NCI-H345 (cell line): ENCODE measurements at regions not wholly inside any gene's neighbourhood (a gene's known extent, or its start where the extent isn't known, plus 50 kb on each side); places are given as distances from the start of the nearest gene placed in this dataset.

ENCODE experiments used
- DNase-seq: peaks from one replicate; lab custom pipeline; 2025; lab: John Stamatoyannopoulos, UW

GRCh38 chr3:193754719-193755118, 161.7 kb downstream of the OPA1 start:
- no peak for DNase-seq

DNA sequence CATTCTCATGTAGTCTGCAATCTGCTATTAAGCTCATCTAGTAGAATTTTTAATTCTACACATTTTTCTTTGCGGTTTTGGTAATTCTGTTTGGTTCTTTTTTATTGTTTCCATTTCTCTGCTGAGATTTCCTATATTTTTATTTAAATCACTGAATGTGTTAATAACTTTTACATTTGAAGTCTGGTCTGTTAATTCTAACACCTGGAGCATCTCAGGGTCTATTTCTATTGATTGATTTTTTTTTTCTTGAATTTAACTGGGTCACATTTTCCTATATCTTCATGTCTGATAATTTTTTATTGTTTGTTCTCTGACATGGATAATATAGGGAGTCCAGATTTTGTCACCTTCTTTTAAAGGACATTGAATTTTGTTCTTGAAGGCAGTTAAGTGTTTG, 163.5 kb downstream of the OPA1 start:
- no peak for DNase-seq

GRCh38 chr3:193757457-193757856, 164.4 kb downstream of the OPA1 start:
- DNase-seq = no peak

- DNase-seq = no peak
Observed at GRCh38 chr3:193761969-193762368, 169.0 kb downstream of the OPA1 start.

- no peak for DNase-seq
Observed at GRCh38 chr3:193762657-193763056, 169.6 kb downstream of the OPA1 start.

DNA sequence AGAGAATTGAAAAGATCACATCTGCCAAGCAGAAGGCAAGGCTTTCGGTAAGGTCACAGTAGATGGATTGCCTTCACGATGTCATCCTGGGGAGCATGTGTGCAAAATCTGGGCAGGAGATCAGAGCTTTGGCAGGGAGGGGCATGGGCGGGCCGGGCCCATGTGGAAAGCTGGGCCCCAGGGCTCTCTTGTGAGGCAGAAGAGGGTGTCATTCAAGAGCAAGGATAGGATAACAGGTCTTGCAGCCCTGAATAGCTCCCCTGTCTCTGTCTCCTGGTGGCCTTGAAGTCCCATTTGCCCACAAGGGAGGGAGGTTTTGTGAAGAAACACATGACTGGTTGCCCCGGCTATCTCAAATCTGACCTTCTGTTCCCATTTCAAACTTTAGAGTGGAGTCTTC, 172.0 kb downstream of the OPA1 start:
- no peak for DNase-seq

DNA sequence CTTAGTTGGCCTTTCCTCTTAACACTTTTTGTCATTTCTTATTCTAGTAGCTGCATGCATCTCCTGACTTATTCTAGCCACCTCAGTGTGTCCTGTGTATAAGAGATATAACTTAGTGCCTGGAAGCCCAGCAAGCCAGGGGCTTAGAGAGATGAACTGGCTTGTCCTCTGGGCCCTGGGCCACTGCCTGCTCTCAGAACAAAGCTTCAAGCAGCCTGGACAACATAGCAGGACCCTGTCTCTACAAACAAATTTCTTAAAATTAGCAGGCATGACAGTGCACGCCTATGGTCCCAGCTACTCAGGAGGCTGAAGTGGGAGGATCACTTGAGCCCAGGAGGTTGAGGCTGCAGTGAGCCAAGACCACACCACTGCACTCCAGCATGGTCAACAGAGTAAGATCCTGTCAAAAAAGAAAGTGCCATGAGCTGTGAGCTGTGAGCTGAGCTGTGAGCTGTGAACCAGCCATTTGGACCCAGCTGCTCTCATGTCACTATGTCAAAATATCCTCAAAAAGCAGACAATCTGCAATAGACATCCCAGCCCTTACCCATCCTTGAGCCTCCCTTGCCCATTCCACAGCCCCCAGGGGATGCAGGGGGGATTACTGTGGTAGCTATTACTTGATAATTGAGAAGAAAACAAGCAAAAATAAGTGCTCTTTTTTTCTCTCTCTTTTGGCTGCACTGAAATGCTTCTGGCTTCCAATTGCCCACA, 174.5 kb downstream of the OPA1 start:
- no peak for DNase-seq

DNA sequence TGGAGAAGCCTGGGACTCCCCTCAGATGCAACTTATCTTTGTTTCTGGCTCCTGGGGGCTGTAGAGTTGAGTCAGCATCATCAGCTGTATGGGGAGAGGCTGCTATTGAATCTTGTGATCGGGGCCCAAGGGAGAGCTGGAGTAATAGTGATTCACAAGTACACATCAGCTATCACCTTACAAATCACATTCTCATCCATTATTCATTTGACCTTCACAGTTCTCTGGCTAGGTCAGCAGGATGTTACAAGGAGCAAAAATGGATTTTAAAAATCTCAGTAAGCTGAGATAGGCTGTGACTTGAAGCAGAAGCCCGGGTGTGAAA, 175.0 kb downstream of the OPA1 start:
- DNase-seq = peak; percentile 17

- DNase-seq = no peak
Observed at GRCh38 chr3:193769437-193769836, 176.4 kb downstream of the OPA1 start.

DNA sequence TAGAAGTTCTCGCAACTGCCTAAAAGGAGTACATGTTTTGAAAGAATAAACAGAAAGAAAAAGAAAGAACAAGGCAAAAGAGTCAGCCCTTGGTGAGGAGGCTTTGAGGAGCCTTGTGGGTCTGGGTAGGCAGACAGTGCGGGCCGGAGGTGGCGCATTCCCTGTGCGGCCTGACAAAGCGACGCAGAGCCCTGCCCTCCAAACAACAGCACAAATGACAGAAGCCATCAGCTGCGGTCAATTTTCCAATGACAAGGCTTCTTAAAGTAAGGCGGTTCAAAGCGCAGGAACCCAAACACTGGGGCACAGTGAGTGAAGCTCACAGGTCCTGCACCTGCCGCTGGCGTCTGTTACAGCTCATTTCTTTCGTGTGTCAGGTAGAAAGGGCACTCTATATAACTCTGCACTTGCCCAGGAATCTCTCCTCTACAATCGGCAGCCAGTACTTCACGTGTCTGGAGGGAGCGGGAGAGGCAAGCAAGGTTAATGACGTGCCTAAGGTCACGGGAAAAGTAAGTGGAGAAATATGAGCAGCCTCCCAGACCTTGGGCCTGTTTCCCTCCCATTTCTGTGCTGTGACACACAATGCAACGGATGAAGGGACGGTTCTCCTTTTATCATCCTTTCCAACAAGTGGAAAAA, 178.1 kb downstream of the OPA1 start:
- peak; percentile 76 for DNase-seq

DNA sequence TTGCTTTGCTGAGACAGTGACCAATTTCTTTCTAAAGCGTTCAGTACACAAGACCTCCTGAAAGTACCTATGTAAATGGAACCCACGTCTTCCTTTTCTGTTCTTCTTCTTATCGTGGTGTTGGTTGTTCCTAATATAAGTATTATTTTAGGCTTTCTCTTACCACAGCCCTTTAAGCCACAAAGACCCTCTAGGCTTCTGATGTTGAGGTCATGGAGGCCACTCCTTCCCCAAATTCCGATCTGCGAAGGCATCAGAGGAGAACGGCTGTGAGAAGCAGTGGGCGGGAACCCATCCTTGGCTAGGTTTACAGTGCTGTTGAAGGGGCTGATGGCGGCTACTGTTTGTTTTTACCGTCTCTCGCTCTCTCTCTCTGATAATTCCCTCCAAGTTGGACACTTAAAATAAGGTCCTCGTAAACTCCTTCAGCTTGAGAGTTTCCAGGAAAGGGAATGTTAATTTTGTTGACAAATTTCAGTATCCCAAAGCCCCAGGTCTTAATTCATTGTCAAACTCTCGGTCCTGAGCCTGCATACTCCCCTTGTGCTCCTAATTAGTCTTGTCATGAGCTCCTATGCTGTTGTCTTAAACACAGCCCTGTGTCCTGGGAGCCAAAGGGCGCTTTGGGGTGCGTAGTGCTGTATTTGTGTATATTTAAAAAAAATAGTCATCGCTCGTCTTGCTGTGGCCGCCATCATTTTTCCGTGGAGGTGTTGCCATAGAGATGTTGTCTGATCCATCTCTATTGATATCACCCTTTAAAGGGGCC, 178.8 kb downstream of the OPA1 start:
- DNase-seq = no peak

- peak; percentile 41 for DNase-seq
Observed at GRCh38 chr3:193772422-193772763, 179.4 kb downstream of the OPA1 start.

- no peak for DNase-seq
Observed at GRCh38 chr3:193773266-193774220, 180.5 kb downstream of the OPA1 start.

- DNase-seq = no peak
Observed at GRCh38 chr3:193774272-193774915, 181.4 kb downstream of the OPA1 start.

DNA sequence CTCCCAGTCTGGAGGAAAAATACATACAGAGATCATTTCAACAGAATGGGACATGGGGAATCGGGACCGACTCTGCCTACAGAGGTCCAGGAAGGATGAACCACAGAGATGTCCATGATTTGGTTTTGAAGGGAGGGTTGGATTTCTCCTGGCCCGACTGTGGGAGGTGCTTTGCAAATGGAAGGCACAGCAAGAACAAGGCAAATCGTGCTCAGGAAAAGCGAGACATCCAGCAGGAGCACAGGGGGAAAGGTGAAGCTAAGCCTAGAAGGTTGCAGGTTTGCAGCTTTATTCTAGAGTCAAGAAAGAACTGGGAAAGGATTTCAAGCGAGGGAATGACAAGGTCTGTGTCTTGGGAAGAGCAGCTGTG, 181.9 kb downstream of the OPA1 start:
- no peak for DNase-seq

DNA sequence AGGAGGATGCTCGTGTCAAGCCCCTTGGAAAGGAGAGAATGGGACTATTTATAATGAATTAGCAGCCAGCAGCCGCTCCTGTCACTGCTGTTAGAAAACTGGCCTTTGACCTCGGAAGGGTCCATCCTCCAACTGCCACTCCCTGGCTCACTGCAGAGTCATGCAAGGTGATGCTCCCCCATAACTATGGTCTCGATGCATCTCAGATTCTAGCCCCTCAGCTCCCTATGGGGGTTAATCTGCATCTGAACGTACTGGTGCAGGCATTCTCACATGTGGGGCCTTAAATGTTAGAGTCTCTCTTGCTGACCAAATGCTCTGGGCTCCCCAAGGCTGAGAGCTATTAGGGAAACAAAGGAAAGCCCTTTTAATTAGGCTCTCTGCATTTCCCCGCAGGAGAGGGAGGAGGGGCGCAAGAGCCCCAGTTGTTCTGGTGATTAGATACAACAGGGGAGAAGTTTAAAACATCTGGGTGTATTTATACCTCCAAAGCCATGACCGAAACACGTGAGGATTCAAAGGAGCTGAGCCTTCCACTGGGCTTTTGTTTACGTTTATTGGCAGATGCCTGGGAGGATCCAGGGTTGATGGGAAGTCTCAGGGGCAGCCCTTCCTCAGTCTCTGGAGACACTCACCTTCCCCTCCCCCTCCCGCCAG, 182.5 kb downstream of the OPA1 start:
- DNase-seq = no peak

GRCh38 chr3:193776626-193777358, 183.8 kb downstream of the OPA1 start:
- no peak for DNase-seq

DNA sequence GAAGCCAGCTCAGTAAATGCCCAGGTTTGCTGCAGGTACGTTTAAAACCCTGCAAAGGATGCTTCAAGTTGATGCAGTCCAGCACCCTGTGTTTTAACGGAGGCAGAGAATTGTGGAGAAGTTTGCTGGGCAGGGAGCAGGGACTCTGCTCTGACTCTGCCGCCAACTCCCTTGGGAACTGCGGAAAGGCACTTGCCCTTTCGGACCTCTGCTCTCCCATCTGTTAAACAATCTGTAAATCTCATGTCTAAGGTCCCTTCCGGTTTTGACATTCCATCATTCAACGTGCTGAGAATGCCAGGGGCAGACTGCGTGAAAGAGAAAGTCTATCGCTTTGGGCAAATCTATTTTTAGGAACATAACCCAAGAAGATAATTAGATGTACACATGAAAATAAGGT, 184.5 kb downstream of the OPA1 start:
- DNase-seq = no peak

DNA sequence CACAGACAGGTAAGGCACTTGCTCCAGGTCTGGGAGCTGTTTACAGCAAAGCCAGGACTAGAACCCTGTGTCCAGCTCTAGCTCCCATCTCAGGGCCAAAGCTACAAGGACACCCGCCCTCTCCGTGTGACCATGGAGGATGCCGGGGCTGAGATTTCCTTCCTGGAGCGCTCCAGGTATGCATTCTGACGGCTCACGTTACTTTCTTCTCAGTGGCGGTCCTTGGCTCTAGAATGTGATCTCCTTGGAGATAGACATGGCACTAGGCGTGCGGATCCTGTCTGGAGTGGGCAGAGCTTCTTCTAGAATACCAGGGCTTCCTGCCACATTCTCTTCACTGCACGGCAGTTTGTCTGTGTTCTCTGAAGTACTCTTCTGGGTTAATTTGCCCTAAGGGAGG, 185.7 kb downstream of the OPA1 start:
- DNase-seq = no peak

- no peak for DNase-seq
Observed at GRCh38 chr3:193779933-193780332, 186.9 kb downstream of the OPA1 start.

- DNase-seq = no peak
Observed at GRCh38 chr3:193780397-193780796, 187.4 kb downstream of the OPA1 start.
